GM12878 (cell line): ENCODE measurements at regions not wholly inside any gene's neighbourhood (a gene's known extent, or its start where the extent isn't known, plus 50 kb on each side); places are given as distances from the start of the nearest gene placed in this dataset.

Experiments
- ATAC-seq: fragments of 200-7000 bp; cut with Tn5 transposase; 3 replicates; pipeline ENCODE4 v1.9.1; 2020; ENCODE audit warnings: mild to moderate bottlenecking, moderate library complexity
- BruUV-seq: library from RNA; stranded (reverse); fragments of 400-500 nt; replicated peaks from 2 replicates; lab custom pipeline; 2021; lab: Mats Ljungman, UMichigan
- CTCF ChIA-PET: fragments of 300-600 bp; sonication (Branson Sonifier 250); formaldehyde crosslinking; extraction: SDS; loops from one replicate; lab custom pipeline; 2021; ENCODE audit warnings: inconsistent platforms; lab: Yijun Ruan, JAX
- POLR2A ChIA-PET: fragments of 350-600 bp; formaldehyde crosslinking; extraction: SDS; loops from one replicate; lab custom pipeline; 2021; ENCODE audit warnings: inconsistent platforms; lab: Charles Lee
- RAD21 ChIA-PET: fragments of 300-600 bp; sonication (Branson Sonifier 250); formaldehyde crosslinking; loops from one replicate; lab custom pipeline; 2023; ENCODE audit warnings: antibody characterized with exemption; ENCODE audit not compliant: unreplicated experiment; lab: Charles Lee
- SMC1A ChIA-PET: fragments of 300-600 bp; sonication (Branson Sonifier 250); formaldehyde crosslinking; loops from one replicate; lab custom pipeline; 2023; ENCODE audit not compliant: unreplicated experiment, uncharacterized antibody; lab: Charles Lee
- DNase-seq: peaks from one replicate; pipeline ENCODE4 v3.0.0-alpha.2; 2011; ENCODE audit warnings: low read depth, low spot score
- FAIRE-seq: peaks from 3 replicates; lab custom pipeline; 2011; peaks lifted over from hg19 to GRCh38; lab: Jason Lieb, UNC
- H2AFZ ChIP-seq: 2 replicates; pipeline ENCODE4 v1.6.0; 2011; ENCODE audit warnings: low read depth, low read length, control low read depth; ENCODE audit not compliant: control insufficient read depth
- H3K27ac ChIP-seq: 2 replicates; pipeline ENCODE4 v1.5.1; 2011; ENCODE audit warnings: control low read depth; ENCODE audit not compliant: control insufficient read depth, insufficient read depth
- H3K27me3 ChIP-seq, 2 experiments: replicated peaks in 1 of 2; 2 replicates each; pipeline versions ENCODE4 v1.6.0 to v1.6.1; 2011; ENCODE audit warnings: low read length in 1 of 2; ENCODE audit not compliant: control insufficient read depth in 2 of 2, insufficient read depth in 2 of 2
- H3K36me3 ChIP-seq, 2 experiments: 2 replicates each; pipeline ENCODE4 v1.5.1; 2011; ENCODE audit warnings: low read length in 1 of 2; ENCODE audit not compliant: control insufficient read depth in 2 of 2, insufficient read depth in 2 of 2
- H3K4me1 ChIP-seq: 2 replicates; pipeline ENCODE4 v1.6.1; 2011; ENCODE audit warnings: mild to moderate bottlenecking, low read length, moderate library complexity, mixed read lengths; ENCODE audit not compliant: control insufficient read depth, insufficient read depth
- H3K4me2 ChIP-seq: 2 replicates; pipeline ENCODE4 v1.6.0; 2011; ENCODE audit warnings: control low read depth; ENCODE audit not compliant: control insufficient read depth, insufficient read depth
- H3K4me3 ChIP-seq: fragments of 200-600 bp; sonication (generic); 2 replicates; pipeline ENCODE4 v1.5.1; 2016
- H3K79me2 ChIP-seq: 2 replicates; pipeline ENCODE4 v1.6.0; 2011; ENCODE audit warnings: low read length; ENCODE audit not compliant: control insufficient read depth, insufficient read depth
- H3K9ac ChIP-seq: 2 replicates; pipeline ENCODE4 v1.8.0; 2011; ENCODE audit warnings: low read length, control low read depth, mixed read lengths; ENCODE audit not compliant: control insufficient read depth, insufficient read depth
- H3K9me3 ChIP-seq: replicated peaks from 3 replicates; pipeline ENCODE4 v1.5.1; 2011; ENCODE audit warnings: mild to moderate bottlenecking, low read length; ENCODE audit not compliant: control insufficient read depth, insufficient read depth
- H4K20me1 ChIP-seq: 2 replicates; pipeline ENCODE4 v1.6.0; 2011; ENCODE audit not compliant: control insufficient read depth, insufficient read depth
- ELK1 ChIP-seq: IDR thresholded peaks from 2 replicates; pipeline ENCODE4 v1.6.1; 2012; ENCODE audit warnings: low read depth, low read length, improper control_type of control experiment
- NFIC ChIP-seq: IDR thresholded peaks from 2 replicates; pipeline ENCODE4 v1.6.1; 2012; ENCODE audit warnings: low read depth, mild to moderate bottlenecking, inconsistent platforms, low read length, moderate library complexity
- NFYB ChIP-seq: IDR thresholded peaks from 2 replicates; pipeline ENCODE4 v1.6.1; 2011; ENCODE audit warnings: low read depth, mild to moderate bottlenecking, low read length, improper control_type of control experiment, moderate library complexity; ENCODE audit not compliant: insufficient read depth
- NR2C2 ChIP-seq: IDR thresholded peaks from 2 replicates; pipeline ENCODE4 v1.6.1; 2011; ENCODE audit warnings: borderline replicate concordance, low read depth; ENCODE audit not compliant: control insufficient read depth, insufficient read length
- SMAD5 ChIP-seq: IDR thresholded peaks from 2 replicates; pipeline ENCODE4 v1.6.1; 2016; ENCODE audit warnings: antibody characterized with exemption, low read depth
- ZNF384 ChIP-seq: IDR thresholded peaks from 2 replicates; pipeline ENCODE4 v1.6.1; 2012; ENCODE audit warnings: low read depth, mild to moderate bottlenecking, low read length, improper control_type of control experiment, borderline replicate concordance
- ZZZ3 ChIP-seq: IDR thresholded peaks from 2 replicates; pipeline ENCODE4 v1.6.1; 2011; ENCODE audit warnings: low read depth; ENCODE audit not compliant: control insufficient read depth, insufficient read length
- WGBS: methylation state at CpG from one replicate; pipeline ENCODE4 v1.1.6; 2016; ENCODE audit warnings: low lambda C conversion rate; ENCODE audit not compliant: insufficient replicate concordance, insufficient coverage; ENCODE audit errors: missing lambda C conversion rate; 5-methylcytosine and 5-hydroxymethylcytosine counted together
- in situ Hi-C: fragments of 300-500 bp; cut with MboI; formaldehyde crosslinking; loops from 9 replicates; pipeline ENCODE4 v1.14.3; 2018; ENCODE audit warnings: mixed read lengths
- intact Hi-C: fragments of 100-400 bp; cut with micrococcal nuclease; formaldehyde crosslinking; loops from one replicate; pipeline ENCODE4 v1.14.2; 2022; ENCODE audit not compliant: unreplicated experiment
- TF ChIP-seq, protein P1 (sequence below), 3 experiments: IDR thresholded peaks in 2 of 3; conservative IDR thresholded peaks in 1 of 3; 2 replicates each; pipeline ENCODE4 v1.5.1; 2011; ENCODE audit warnings: low read depth in 3 of 3, low read length in 3 of 3, mild to moderate bottlenecking in 3 of 3, control low read depth in 2 of 3, moderate library complexity in 2 of 3, inconsistent platforms in 1 of 3, mixed read lengths in 1 of 3; ENCODE audit not compliant: control insufficient read depth in 2 of 3, insufficient read depth in 1 of 3; ENCODE audit errors: extremely low read depth in 1 of 3

DNA sequence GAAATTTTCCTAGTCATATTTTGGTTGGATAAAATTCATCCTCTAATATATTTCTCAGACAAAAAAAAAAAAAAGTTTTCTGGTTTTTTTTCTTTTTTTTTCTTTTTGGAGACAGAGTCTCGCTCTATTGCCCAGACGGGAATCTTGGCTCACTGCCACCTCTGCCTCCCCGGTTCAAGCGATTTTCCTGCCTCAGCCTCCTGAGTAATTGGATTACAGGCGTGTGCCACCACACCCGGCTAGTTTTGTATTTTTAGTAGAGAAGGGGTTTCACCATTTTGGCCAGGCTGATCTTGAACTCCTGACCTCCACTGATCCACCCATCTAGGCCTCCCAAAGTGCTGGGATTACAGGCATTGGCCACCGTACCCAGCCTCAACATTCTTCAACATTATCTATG, 432.7 kb upstream of the PABPC4L start:
- H3K36me3 ChIP-seq, result no peaks in the 10 kb centered on the region
- H3K4me1 ChIP-seq, result no peaks in the 10 kb centered on the region
- RAD21 ChIA-PET, result no interaction called here
- no peak for ATAC-seq
- no peaks in the 10 kb centered on the region for H3K27me3 ChIP-seq
- 48% methylated on average over 7 of the region's 7 CpGs for WGBS
- H3K9ac ChIP-seq, result no peak overlapping the region
- SMC1A ChIA-PET, result no interaction called here
- H4K20me1 ChIP-seq, result no peaks in the 10 kb centered on the region
- no TSS peak for BruUV-seq
- no peak overlapping the region for H3K27ac ChIP-seq
- H3K4me3 ChIP-seq, result no peak overlapping the region
- TF ChIP-seq NFYB (no peak), ELK1 (no peak), NR2C2 (no peak), ZNF384 (no peak), ZZZ3 (no peak), SMAD5 (no peak), NFIC (no peak)
- TF ChIP-seq, protein P1, sequence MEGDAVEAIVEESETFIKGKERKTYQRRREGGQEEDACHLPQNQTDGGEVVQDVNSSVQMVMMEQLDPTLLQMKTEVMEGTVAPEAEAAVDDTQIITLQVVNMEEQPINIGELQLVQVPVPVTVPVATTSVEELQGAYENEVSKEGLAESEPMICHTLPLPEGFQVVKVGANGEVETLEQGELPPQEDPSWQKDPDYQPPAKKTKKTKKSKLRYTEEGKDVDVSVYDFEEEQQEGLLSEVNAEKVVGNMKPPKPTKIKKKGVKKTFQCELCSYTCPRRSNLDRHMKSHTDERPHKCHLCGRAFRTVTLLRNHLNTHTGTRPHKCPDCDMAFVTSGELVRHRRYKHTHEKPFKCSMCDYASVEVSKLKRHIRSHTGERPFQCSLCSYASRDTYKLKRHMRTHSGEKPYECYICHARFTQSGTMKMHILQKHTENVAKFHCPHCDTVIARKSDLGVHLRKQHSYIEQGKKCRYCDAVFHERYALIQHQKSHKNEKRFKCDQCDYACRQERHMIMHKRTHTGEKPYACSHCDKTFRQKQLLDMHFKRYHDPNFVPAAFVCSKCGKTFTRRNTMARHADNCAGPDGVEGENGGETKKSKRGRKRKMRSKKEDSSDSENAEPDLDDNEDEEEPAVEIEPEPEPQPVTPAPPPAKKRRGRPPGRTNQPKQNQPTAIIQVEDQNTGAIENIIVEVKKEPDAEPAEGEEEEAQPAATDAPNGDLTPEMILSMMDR (IDR thresholded peaks at IDR 0.05 in 2 of 3, conservative IDR thresholded peaks at IDR 0.05 in 1 of 3; ENCODE audit: control insufficient read depth in 2 of 3, extremely low read depth in 1 of 3, insufficient read depth in 1 of 3, low read depth in 3 of 3, low read length in 3 of 3), result no peak
- TF ChIP-seq, all 136 proteins: peak for 0
- Histone ChIP-seq H3K9me3 (no peaks in the 10 kb centered on the region), H2AFZ (no peak overlapping the region), H3K79me2 (no peaks in the 10 kb centered on the region), H3K4me2 (no peak overlapping the region)
- intact Hi-C loops (no loop called here), in situ Hi-C loops (no loop called here)
- ChIA-PET POLR2A (interaction anchor here (0.7 kb wide), 1 partner anchor 11 kb away, joined by 4 read pairs; no protein-coding TSS in a partner anchor), CTCF (no interaction called here)
- DNase-seq, result no peak
- FAIRE-seq, result no peak
